Limb (tissue), 2 donors: ENCODE measurements at regions not wholly inside any gene's neighbourhood (a gene's known extent, or its start where the extent isn't known, plus 50 kb on each side); places are given as distances from the start of the nearest gene placed in this dataset.
"Not testable (repeated sequence)": the region's sequence is repeated elsewhere in the genome, so short reads cannot be mapped to it uniquely, and the experiment has no call there.

ENCODE experiments used
- DNase-seq, 2 donors: peaks; one replicate each; pipeline ENCODE4 v3.0.0-alpha.2; 2016; ENCODE audit errors: extremely low spot score in 2 of 2

DNA sequence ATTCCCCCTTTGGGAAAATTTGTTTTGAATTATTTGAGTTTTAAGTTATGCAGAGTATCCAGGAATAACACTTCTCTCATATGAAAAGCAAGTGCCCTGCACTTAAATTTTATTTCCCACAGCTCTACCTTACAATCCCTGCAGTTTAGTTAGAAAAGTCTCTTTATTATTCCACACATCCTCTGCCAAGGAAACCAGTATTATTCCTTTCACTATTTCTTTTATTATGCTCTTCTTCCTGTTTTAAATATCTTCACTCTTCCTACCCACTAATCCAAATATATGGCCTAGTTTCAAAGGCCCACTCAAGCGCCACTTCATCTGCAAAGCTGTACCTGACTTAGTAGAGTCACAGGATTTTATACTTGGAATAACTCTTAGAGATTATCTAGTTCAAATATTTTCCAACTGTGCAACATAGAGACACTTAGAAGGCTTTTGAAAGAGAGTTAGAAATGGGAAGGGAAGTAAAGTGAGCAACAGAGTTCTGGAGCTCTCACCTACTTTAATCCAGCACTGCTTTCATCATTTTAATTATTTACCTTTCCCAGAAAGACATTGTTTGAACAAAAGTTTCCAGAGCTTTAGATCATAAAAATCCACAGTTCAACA is 97.2 kb upstream of the LYPLAL1 start:
- DNase-seq, result no peak

DNA sequence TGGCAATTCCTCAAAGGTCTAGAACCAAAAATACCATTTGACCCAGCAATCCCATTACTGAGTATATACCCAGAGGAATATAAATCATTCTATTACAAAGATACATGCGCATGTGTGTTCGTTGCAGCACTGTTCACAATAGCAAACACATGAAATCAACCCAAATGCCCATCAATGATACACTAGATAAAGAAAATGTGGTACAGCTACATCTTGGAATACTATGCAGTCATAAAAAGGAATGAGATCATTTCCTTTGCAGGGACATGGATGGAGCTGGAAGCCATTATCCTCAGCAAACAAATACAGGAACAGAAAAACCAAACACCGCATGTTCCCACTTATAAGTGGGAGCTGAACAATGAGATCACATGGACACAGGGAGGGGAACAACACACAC is 95.9 kb upstream of the LYPLAL1 start:
- not testable (repeated sequence) for DNase-seq

DNA sequence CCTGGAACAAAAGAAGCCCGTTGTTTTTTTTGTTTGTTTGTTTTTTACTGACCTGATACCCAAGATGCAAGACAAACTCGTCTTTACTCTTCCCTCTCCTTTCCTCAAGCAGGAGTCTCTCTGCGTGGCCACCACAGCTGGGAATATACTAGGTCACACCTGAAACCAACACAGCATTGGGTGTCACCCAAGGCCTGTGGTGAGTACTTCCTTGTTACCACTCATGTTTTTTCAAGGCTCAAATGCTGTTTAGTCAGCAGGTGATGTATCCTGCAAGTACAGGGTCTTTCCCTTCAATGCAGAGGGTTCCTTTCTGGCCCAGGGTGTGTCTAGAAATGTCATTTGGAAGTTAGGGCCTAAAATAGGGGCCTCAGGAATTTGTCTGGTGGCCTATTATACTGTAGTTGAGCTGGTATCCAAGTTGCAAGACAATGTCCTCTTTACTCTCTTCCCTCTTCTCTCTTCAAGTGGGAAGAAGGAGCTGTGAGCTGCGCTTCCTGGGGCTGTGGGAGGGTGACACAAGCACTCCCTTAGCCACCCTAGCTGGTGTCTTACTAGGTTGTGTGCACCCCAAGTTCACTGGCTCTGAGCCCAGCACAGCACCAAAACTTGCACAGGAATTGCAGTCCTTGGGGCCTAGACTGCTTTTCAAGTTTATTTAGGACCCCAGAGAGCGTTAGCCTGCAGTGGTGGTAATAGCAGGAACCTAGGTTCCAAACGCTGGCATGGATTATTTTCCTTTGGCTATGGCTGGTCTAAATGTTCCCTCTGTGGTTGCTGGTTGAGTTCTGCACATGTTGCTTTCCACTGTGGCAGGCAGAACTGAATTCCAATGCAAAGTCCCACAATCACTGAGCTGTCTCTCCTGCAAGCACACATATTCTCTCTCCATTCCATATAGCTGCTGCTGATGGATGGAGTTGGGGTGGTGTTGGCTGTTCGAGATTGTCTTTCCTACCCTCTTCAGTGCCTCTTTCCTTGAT is 91.4 kb upstream of the LYPLAL1 start:
- no peak for DNase-seq

DNA sequence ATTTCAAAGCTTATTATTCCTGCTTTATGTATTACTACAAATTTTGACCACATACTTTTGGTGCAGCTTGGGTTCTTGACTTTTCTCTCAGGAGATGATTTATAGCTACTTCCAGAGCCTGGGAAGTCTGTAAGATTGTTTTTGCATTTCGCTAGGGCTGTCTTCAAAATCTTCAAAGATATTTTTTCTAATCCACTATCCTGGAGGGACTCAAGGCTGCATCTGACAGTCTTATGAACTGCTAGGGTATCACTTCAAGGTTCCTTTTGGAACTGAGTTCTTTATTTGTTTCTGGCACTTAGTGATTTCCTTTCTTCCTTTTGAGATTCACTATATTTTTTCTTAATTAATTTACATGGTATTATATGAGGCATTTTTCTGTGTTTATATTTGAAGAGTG is 90.0 kb upstream of the LYPLAL1 start:
- no peak for DNase-seq

DNA sequence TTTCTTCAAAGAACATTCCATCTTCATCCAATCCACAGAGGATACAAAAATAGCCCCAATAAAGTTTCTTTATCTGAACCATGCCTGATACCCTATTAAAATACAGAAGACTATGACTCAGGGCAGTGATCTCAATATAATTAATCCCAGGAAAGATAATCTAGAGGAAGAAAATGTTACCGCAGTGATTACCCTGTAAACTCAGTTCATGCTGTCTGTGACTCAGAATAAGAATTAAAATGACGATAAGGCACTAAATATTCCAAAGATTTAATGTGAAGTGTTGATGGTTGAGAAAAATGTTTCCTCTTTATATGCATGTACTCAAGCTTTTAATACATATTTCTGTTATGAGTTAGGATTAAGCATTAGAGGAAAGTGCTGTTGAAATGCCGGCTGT is 88.6 kb upstream of the LYPLAL1 start:
- DNase-seq, result no peak

DNA sequence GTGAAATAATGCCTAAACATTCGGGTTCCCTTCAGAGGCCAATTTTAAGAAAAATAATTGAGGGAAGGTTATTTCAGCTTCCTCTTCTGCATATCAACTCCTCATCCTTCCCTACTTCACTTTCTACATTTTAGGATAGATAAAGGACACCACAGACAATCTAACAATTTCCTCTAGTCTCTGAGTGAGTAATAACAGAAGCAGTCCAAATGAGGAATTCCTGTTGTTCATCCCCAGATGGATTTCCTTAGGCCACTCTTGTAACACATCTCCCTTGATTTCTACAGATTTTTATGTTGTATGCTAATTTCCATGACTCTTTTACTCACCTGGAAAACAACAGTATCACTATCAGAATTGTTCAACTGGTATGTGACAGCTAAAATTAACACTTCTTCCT is 87.7 kb upstream of the LYPLAL1 start:
- no peak for DNase-seq

DNA sequence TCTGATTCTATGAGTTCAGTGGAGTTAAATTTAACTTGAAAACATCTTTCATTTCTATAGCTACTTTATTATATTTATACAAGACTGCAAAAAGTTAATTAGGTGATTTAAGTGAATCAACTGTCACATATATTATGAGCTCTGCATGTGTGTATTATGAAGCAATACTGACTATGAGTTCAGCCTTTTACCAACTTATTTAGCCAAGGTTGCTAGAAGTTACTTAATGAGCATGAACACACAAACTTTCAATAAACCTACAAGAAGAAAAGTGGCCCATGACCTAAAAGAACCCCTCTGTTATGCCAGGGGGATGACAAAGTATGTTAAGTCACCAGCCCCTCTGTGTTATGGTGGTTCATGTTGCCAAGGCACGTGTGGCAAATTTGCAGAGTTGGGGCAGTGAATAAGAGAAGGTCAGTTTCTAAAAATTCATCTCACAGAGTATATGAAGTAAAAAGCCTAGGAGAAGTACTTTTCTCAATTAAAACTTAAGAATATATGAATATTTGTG is 86.7 kb upstream of the LYPLAL1 start:
- DNase-seq, result no peak

DNA sequence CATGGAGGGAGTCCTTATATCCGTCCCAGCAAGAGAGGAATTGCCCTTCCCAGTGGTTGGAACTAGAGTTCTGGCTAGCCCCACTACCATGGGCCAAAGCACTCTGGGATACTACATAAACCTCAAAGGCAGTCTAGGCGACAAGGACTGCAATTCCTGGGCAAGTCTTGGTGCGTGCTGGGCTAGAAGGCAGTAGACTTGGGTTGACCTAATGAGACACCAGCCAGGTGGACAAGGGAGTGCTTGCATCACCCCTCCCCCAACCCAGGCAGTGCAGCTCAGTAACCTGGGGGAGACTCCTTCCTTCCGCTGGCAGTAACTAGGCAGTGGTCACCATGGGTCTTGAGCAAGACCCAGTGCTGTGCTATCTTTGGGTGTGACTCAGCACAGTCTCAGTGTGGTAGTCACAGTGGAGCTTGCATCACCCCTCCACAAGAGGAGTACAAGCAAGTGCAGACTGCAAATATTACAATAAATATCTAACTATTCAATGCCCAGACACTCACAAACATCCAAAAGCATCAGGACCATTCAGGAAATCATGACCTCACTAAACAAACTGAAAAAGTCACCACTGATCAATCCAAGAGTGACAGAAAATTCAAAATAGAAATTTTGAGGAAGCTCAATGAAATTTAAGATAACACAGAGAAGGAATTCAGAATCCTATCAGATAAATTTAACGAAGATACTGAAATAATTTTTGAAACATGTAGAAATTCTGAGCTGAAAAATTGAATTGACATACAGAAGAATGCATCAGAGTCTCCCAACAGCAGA is 84.7 kb upstream of the LYPLAL1 start:
- no peak for DNase-seq

DNA sequence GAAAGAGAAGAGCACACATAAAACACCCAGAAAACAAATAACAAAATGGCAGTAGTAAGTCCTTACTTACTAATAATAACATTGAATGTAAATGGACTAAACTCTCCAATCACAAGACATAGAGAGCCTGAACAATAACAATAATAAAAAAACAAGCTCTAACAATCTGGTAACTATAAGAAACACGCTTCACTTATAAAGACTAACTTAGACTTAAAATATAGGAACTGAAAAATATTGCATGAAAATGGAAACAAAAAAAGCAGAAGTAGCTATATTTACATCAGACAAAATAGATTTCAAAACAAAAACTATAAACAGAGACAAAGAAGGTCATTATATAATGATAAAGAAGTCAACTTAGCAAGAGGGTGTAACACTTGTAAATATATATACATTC is 83.1 kb upstream of the LYPLAL1 start:
- no peak for DNase-seq

DNA sequence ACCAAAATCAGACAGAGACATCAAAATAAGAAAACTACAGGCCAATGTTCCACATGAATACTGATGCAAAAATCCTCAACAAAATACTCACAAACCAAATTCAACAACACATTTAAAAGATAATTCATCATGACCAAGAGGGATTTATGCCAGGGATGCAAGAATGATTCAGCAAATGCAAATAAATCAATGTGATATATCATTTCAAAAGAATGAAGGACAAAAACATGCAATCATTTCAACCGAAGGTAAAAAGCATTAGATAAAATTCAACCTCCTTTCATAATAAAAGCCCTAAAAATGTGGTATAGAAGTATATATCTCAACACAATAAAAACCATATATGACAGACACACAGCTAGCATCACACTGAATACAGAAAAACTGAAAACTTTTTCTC is 81.5 kb upstream of the LYPLAL1 start:
- DNase-seq, result no peak

DNA sequence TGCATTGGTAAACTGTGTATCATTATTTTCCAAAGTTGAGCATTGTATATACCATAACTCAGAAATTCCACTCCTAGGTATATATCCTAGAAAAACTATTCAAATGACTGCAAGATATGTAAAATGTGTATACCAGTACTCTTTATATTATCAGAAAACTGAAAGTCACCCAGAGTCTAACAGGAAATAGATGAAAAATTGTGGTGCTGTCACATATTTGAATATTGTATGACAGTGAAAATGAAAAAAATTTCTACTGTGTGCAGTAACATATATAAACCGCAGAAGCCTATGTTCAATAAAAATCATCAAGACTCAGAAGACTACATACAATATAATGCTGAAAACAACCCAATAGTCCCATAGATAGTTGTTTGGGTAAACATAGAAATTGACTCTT is 74.4 kb upstream of the LYPLAL1 start:
- no peak for DNase-seq

DNA sequence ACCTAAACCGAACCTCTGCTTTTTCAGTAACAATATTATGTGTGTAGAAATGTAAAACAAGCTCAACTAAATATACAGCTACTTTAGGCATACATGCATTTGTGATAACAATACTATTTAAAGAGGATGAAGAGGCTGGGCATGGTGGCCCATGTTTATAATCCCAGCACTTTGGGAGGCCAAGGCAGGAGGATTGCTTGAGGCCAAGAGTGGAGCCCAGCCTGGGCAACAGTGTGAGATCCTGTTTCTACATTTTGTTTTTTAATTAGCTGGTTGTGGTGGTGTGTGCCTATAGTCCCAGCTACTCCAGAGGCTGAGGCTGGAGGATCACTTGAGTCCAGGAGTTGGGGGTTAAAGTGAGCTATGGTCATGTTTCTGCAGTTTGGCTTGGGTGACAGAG is 73.6 kb upstream of the LYPLAL1 start:
- DNase-seq, result no peak

DNA sequence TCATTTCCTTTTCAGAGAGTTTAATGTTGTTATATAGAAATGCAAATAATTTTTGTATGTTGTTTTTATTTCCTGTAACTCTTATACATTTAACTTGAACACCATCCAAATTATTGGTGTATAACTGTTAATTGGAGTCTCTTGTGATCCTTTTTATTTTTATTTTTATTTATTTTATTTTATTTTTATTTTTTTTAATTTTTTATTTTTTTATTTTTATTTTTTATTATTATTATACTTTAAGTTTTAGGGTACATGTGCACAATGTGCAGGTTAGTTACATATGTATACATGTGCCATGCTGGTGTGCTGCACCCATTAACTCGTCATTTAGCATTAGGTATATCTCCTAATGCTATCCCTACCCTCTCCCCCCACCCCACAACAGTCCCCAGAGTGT is 71.2 kb upstream of the LYPLAL1 start:
- not testable (repeated sequence) for DNase-seq

DNA sequence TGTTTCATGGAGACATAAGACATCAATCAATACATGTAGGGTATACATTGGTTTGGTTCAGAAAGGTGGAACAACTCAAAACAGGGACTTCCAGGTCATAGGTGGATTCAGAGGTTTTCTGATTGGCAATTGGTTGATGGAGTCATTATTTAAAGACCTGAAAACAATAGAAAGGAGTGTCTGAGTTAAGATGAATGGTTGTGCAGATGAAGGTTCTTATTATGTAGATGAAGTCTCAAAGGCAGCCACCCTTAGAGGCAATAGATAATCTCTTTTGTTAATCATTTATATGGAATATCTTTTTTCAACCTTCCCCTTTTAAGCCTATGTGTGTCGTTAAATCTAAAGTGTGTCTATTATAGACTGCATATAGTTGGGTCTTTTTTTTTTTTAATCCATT is 67.8 kb upstream of the LYPLAL1 start:
- DNase-seq, result no peak

DNA sequence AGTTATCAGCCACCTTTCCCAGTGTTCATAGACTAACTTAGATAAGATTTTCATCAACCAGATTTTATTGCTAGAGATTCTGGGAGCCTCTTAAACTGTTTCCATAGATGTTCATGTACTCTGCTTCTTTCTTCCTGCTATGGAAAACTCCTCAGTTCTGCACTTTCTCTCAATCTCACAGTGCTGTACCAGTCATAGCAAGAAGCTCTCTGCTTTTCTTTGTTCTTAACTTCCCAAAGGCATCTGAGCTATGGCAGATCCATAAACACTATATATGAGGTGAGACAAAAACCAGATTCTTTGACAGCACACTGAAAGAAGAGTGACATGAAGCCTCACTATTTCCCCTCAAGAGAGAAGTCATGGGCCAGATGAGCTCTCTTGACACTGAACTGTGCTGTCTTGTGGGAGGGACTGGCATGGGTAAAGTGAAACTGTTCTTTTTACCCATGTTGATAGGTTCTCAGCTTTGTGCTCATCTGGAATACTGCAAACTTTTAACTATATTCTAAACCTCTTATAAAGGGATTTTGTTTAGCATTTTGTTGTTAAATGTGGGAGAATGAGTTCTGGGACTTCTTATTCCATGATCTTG is 64.2 kb upstream of the LYPLAL1 start:
- no peak for DNase-seq

DNA sequence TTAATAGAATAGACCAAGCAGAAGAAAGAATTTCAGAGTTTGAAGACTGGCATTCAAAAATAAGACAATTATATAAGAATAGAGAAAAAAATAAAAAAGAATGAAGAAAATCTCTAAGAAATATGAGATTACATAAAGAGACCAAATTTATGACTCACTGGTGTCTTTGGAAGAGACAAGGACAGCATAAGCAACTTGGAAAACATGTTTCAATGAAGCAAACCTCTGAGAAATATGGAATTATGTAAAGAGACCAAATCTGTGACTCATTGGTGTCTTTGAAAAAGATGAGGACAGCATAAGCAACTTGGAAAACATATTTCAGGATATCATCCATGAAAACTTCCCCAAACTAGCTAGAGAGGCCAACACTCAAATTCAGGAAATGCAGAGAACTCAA is 60.4 kb upstream of the LYPLAL1 start:
- no peak for DNase-seq

DNA sequence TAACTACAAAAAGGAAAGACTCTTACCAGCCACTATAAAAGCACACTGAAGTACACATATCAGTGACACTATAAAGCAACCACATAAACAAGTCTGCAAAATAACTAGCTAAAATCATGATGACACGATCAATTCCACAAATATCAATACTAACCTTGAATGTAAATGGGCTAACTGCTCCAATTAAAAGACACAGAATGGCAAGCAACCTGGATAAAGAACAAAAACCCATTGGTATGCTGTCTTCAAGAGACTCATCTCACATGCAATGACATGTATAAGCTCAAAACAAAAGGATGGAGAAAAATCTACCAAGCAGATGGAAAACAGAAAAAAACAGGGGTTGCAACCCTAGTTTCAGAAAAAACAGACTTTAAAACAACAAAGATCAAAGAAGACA is 59.7 kb upstream of the LYPLAL1 start:
- DNase-seq, result no peak

DNA sequence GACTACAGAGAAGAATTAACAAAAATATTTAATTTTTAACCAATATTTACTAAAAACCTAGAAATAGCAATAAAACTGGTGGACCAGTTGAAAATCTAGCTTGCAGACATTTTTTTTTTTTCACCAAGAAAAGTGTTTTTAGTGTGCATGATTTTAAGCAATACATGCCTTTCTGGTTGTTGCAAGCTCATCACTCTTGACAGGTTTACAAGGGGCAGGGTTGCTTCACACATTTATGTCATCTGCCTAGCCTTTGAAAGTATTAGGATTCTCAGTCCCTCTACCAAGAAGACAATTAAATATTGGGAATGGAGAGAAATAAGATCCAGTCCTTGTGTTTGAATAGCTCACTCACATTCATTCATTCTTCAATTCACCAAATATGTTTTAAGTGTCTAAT is 53.8 kb upstream of the LYPLAL1 start:
- no peak for DNase-seq

DNA sequence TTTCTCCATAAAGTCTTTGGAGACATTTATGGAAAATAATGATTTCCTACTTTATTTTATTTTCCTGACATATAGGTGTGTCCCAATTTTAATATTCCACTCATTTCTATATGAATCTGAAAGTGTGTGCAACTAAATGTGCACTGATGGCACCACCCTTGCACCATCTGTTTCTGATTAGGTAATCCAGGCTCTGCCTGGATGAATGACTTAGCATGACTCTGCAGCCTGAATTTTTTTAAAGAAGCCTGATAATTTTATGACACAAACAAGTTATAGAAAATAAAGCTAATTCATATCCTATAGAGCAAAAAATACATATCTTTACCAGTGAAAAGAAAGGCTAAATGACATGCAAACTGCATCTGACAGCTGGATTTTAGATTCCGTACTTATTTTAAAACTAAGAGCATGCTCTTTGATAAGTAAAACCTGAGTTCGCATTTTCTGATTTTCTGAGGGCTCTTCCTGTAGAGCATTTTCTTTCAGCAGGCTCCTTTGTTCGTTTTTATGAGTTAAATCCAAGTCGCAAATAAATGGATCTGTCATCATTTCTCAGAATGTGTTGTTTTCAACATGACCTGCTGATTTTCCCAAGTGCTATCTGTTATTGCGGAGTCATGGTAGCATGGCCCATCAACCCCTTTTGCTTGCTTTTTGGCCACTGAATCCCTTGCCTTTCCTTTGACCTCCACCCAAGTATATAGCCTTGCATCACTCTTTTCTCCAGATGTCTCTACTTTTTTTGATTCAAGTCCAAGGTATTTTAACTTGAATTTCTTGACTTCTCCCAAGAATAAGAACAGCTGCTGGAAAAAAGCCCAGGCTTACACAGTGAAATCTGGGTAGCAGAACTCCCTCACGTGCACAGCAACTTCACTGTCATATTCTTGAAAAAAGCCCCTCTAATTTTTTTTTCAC is 52.8 kb upstream of the LYPLAL1 start:
- peak; percentile 47 to 95 for DNase-seq

DNA sequence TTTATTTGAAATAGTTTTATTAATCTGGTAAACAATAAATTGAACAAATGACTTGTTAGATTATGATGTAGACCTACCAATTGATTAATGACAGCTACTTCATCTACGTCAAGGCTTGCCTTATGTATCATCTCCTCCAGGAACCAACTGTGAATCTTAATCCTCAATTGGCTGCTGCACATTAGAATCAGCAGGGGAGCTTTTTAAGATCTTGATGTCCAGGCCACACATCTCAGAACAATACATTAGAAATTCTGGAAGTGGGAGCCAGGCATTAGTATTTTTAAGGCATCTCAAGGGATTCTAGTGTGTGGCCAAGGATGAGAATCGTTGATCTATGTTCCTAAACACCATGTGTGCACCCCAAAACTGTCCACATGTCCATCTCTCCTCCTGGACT is 52.0 kb upstream of the LYPLAL1 start:
- no peak for DNase-seq

DNA sequence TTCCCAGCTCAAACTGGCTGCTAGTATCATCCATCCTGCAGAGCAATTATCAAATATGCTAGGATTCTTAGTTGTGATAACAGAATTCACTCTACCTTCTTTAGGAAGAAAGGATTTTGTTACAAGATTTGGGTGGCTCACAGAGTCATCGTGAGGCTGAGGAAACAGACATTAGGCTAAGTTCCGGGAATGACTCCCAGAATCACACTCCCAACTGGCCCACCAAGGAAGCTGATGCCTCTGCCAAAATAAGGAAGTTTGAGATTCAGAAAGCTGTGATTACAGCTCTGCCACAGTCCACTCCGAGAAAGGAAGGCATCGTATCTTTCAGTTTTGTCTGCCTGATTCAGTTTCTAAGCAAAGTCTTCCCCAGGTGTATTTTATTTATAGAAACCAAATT is 50.6 kb upstream of the LYPLAL1 start:
- DNase-seq, result no peak
